GM10266 (cell line): ENCODE measurements at regions not wholly inside any gene's neighbourhood (a gene's known extent, or its start where the extent isn't known, plus 50 kb on each side); places are given as distances from the start of the nearest gene placed in this dataset.

Experiments used
- DNase-seq: peaks from one replicate; pipeline ENCODE4 v3.0.0; 2012; ENCODE audit errors: extremely low spot score
- TF ChIP-seq, protein P1 (sequence below): IDR thresholded peaks from 2 replicates; pipeline ENCODE4 v1.5.1; 2012; ENCODE audit warnings: mild to moderate bottlenecking, low read depth; ENCODE audit not compliant: control insufficient read depth, insufficient read depth; ENCODE audit errors: missing control alignments

GRCh38 chr21:24636696-24637095 is 970.6 kb downstream of the MRPL39 start:
- TF ChIP-seq, protein P1, sequence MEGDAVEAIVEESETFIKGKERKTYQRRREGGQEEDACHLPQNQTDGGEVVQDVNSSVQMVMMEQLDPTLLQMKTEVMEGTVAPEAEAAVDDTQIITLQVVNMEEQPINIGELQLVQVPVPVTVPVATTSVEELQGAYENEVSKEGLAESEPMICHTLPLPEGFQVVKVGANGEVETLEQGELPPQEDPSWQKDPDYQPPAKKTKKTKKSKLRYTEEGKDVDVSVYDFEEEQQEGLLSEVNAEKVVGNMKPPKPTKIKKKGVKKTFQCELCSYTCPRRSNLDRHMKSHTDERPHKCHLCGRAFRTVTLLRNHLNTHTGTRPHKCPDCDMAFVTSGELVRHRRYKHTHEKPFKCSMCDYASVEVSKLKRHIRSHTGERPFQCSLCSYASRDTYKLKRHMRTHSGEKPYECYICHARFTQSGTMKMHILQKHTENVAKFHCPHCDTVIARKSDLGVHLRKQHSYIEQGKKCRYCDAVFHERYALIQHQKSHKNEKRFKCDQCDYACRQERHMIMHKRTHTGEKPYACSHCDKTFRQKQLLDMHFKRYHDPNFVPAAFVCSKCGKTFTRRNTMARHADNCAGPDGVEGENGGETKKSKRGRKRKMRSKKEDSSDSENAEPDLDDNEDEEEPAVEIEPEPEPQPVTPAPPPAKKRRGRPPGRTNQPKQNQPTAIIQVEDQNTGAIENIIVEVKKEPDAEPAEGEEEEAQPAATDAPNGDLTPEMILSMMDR, result no peak
- DNase-seq, result no peak

DNA sequence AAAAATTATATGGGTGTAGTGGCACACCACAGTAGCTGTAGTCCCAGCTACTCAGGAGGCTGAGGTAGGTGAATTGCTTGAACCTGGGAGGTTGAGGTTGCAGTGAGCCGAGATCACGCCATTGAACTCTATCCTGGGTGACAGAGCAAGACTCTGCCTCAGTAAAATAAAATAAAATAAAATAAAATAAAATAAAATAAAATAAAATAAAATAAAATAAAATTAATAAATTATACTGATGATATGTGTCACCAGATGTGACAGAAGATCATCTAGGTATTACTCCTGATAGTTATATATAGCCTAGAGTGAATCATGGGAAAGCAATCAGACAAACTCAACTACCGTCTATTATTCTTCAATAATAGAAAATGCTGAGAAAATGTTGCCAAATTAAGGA is 972.5 kb downstream of the MRPL39 start:
- TF ChIP-seq, protein P1, result no peak
- DNase-seq, result no peak

- TF ChIP-seq, protein P1, result no peak
- no peak for DNase-seq
Measured at GRCh38 chr21:24628536-24628935, 978.7 kb downstream of the MRPL39 start.

GRCh38 chr21:24628046-24628445 is 979.2 kb downstream of the MRPL39 start:
- no peak for DNase-seq
- TF ChIP-seq, protein P1, result no peak

DNA sequence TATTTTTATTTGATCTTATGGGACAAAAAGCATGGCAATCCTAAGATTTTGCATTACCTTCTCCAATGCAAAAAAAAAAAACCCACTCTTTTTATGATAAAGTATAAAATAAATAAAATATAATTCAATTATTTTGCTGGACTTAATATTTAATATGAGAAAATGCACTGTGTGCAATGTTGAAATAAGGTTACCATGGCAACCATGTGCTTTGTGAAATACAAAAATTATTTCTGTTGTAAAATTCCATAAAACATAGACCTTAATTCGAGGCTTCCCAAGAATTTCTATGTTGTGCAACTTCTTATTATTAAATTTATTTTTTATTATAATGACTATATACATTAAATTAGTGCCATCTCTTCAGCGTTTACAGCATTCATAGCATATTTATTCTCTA is 989.5 kb downstream of the MRPL39 start:
- no peak for DNase-seq
- TF ChIP-seq, protein P1, result no peak

DNA sequence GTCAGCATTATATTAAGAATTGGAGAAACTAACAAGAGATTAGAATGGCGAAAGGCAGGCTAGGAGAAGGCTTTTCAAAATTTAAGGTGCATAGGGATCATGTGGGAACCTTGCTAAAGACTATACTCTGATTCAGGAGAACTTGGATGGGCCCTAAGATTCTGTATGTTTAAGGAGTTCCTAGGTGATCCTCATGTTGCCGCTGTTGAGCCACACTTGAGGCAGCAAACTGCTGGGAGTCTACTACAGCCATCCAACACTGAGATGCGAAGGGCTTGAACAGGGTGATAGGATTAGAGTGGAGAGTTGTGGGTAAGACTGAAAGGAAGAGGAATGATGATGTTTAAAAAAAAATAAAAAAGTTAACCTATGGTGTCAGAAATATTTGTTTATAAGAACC is 1013.2 kb downstream of the MRPL39 start:
- DNase-seq, result no peak

DNA sequence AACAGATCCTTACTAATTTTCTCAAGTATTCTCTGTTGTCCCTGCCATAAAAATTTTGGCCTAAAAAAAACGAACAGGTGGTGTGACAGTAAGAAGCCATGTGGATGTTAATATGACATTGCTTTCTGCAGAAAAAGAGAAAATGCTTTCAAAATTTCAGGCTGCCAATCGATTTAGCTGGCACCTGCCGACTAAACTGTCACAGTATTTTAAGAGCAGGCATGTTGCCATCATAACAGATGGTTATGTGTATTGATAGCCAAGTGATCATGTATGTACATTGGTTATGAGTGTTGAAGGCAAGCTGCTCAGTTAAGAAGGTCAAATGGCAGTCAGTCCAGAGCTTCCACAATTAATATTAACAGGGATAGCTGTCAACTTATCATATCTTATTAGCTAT is 1017.0 kb downstream of the MRPL39 start:
- TF ChIP-seq, protein P1, result no peak
- DNase-seq, result no peak

More for the DNA sequence above, 1013.2 kb downstream of the MRPL39 start:
- TF ChIP-seq, protein P1, result no peak
